K562 (cell line): ENCODE measurements at regions not wholly inside any gene's neighbourhood (a gene's known extent, or its start where the extent isn't known, plus 50 kb on each side); places are given as distances from the start of the nearest gene placed in this dataset.

Source experiments
- BRCA1 ChIP-seq, 2 experiments: fragments of 450-650 bp in 1 of 2; sonication (generic) in 1 of 2; formaldehyde crosslinking in 1 of 2; IDR thresholded peaks; 2 replicates each; pipeline versions ENCODE4 v1.5.0 to v1.6.1; 2017 to 2020; ENCODE audit warnings: mild to moderate bottlenecking in 1 of 2, missing genetic modification reagents in 1 of 2
- CBX8 ChIP-seq: fragments of 200-600 bp; sonication (generic); IDR thresholded peaks from 2 replicates; pipeline ENCODE4 v1.6.1; 2012; ENCODE audit warnings: borderline replicate concordance, mixed run types, low read depth, mild to moderate bottlenecking, moderate library complexity, mixed read lengths, low read length, control low read depth, inconsistent platforms; ENCODE audit not compliant: poor library complexity, severe bottlenecking; ENCODE audit errors: extremely low read depth
- CHD2 ChIP-seq: IDR thresholded peaks from 2 replicates; pipeline ENCODE4 v1.6.1; 2011; ENCODE audit warnings: low read depth, low read length
- EHMT2 ChIP-seq: fragments of 450-650 bp; IDR thresholded peaks from 2 replicates; pipeline ENCODE4 v1.6.1; 2018; ENCODE audit warnings: antibody characterized with exemption
- FOXK2 ChIP-seq, 2 experiments: fragments of 450-650 bp; IDR thresholded peaks in 1 of 2; conservative IDR thresholded peaks in 1 of 2; 2 replicates each; pipeline ENCODE4 v1.6.1; 2016; ENCODE audit warnings: low read depth in 2 of 2, mild to moderate bottlenecking in 1 of 2
- GTF2F1 ChIP-seq: IDR thresholded peaks from 2 replicates; pipeline ENCODE4 v1.6.1; 2011; ENCODE audit warnings: low read depth, low read length, improper control_type of control experiment
- HMG20B ChIP-seq: fragments of 250-450 bp; sonication (Bioruptor Pico); IDR thresholded peaks from 2 replicates; pipeline ENCODE4 v1.5.0; 2021; ENCODE audit warnings: mild to moderate bottlenecking
- KDM4B ChIP-seq, 2 experiments: fragments of 450-650 bp in 1 of 2; sonication (generic) in 1 of 2; IDR thresholded peaks; 2 replicates each; pipeline ENCODE4 v1.6.1; 2016 to 2017; ENCODE audit warnings: borderline replicate concordance in 2 of 2, antibody characterized with exemption in 1 of 2, low read depth in 1 of 2, mild to moderate bottlenecking in 1 of 2
- MAFK ChIP-seq: IDR thresholded peaks from 2 replicates; pipeline ENCODE4 v1.6.1; 2011; ENCODE audit warnings: low read length, improper control_type of control experiment
- RBM15 ChIP-seq: fragments of 200-400 bp; formaldehyde crosslinking; IDR thresholded peaks from 2 replicates; pipeline ENCODE4 v1.6.1; 2018; ENCODE audit warnings: mild to moderate bottlenecking, low read length, moderate library complexity; ENCODE audit not compliant: insufficient read depth
- RBM39 ChIP-seq: fragments of 200-400 bp; formaldehyde crosslinking; optimal IDR thresholded peaks from 2 replicates; pipeline ENCODE3; 2018; ENCODE audit warnings: low read depth, low read length
- SMARCA4 ChIP-seq: fragments of 450-650 bp; IDR thresholded peaks from 2 replicates; pipeline ENCODE4 v1.6.1; 2016
- SMARCC2 ChIP-seq: fragments of 450-650 bp; IDR thresholded peaks from 2 replicates; pipeline ENCODE4 v1.6.1; 2017; ENCODE audit warnings: antibody characterized with exemption, moderate library complexity, mild to moderate bottlenecking, low read depth
- SRSF7 ChIP-seq: fragments of 200-400 bp; formaldehyde crosslinking; optimal IDR thresholded peaks from 2 replicates; pipeline ENCODE3; 2017; ENCODE audit warnings: mild to moderate bottlenecking, low read depth, low read length
- TAF1 ChIP-seq: IDR thresholded peaks from 2 replicates; pipeline ENCODE4 v1.6.1; 2011; ENCODE audit warnings: mild to moderate bottlenecking, low read length, moderate library complexity; ENCODE audit not compliant: insufficient read depth, control insufficient read depth, severe bottlenecking; ENCODE audit errors: extremely low read depth
- TF ChIP-seq, protein P1 (sequence below): sonication (generic); formaldehyde crosslinking; IDR thresholded peaks from 2 replicates; pipeline ENCODE4 v1.8.0; 2022; ENCODE audit warnings: mild to moderate bottlenecking, missing genetic modification reagents
- TF ChIP-seq, protein P2 (sequence below), 3 experiments: IDR thresholded peaks in 2 of 3; conservative IDR thresholded peaks in 1 of 3; 2 replicates each; pipeline ENCODE4 v1.5.1; 2011 to 2012; ENCODE audit warnings: low read length in 3 of 3, mild to moderate bottlenecking in 3 of 3, control low read depth in 2 of 3, improper control_type of control experiment in 1 of 3, inconsistent platforms in 1 of 3, low read depth in 1 of 3, mixed read lengths in 1 of 3, moderate library complexity in 1 of 3; ENCODE audit not compliant: insufficient read depth in 2 of 3
- TF ChIP-seq, protein P3 (sequence below): sonication (generic); formaldehyde crosslinking; IDR thresholded peaks from 2 replicates; pipeline ENCODE4 v1.8.1; 2022; ENCODE audit warnings: missing genetic modification reagents
- TF ChIP-seq, protein P4 (sequence below): fragments of 250-450 bp; sonication (Bioruptor Pico); IDR thresholded peaks from 2 replicates; pipeline ENCODE4 v1.5.0; 2020; ENCODE audit warnings: mild to moderate bottlenecking, borderline replicate concordance
- TF ChIP-seq, protein P5 (sequence below): fragments of 250-450 bp; sonication (Bioruptor Pico); IDR thresholded peaks from 2 replicates; pipeline ENCODE4 v1.5.1; 2021; ENCODE audit warnings: mild to moderate bottlenecking

DNA sequence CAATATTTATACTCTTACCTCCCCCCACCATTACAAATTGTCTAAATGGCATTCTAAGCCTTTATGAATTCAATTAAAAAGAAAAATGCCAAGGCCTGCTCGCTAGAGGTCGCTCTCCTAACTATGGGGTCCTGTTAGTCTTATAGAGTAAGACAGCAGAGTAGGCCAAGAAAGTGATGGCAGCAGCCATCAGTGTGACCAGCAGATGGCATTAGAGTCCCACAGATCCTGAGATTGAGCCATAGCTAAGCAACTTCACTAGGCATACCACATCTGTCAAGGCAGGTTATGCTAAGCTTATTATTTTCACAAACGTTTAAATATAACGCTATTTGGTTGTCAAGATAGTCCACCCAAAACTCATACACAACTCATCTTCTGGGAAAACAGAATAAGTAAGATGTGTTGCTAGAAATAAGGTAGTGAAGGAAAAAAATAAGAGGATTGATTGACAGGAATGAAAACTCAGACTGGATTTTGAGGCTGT is 57.6 kb upstream of the SCAF8 start (continued):
- no peak for TF ChIP-seq CBX8
- TF ChIP-seq, protein P1, sequence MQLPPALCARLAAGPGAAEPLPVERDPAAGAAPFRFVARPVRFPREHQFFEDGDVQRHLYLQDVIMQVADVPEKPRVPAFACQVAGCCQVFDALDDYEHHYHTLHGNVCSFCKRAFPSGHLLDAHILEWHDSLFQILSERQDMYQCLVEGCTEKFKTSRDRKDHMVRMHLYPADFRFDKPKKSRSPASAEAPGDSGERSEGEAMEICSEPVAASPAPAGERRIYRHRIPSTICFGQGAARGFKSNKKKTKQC (CRISPR knock-in tag), result no peak
- TF ChIP-seq, protein P2, sequence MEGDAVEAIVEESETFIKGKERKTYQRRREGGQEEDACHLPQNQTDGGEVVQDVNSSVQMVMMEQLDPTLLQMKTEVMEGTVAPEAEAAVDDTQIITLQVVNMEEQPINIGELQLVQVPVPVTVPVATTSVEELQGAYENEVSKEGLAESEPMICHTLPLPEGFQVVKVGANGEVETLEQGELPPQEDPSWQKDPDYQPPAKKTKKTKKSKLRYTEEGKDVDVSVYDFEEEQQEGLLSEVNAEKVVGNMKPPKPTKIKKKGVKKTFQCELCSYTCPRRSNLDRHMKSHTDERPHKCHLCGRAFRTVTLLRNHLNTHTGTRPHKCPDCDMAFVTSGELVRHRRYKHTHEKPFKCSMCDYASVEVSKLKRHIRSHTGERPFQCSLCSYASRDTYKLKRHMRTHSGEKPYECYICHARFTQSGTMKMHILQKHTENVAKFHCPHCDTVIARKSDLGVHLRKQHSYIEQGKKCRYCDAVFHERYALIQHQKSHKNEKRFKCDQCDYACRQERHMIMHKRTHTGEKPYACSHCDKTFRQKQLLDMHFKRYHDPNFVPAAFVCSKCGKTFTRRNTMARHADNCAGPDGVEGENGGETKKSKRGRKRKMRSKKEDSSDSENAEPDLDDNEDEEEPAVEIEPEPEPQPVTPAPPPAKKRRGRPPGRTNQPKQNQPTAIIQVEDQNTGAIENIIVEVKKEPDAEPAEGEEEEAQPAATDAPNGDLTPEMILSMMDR (IDR thresholded peaks at IDR 0.05 in 2 of 3, conservative IDR thresholded peaks at IDR 0.05 in 1 of 3; ENCODE audit: insufficient read depth in 2 of 3, low read depth in 1 of 3, low read length in 3 of 3), result peak; percentile 100
- TF ChIP-seq, protein P3, sequence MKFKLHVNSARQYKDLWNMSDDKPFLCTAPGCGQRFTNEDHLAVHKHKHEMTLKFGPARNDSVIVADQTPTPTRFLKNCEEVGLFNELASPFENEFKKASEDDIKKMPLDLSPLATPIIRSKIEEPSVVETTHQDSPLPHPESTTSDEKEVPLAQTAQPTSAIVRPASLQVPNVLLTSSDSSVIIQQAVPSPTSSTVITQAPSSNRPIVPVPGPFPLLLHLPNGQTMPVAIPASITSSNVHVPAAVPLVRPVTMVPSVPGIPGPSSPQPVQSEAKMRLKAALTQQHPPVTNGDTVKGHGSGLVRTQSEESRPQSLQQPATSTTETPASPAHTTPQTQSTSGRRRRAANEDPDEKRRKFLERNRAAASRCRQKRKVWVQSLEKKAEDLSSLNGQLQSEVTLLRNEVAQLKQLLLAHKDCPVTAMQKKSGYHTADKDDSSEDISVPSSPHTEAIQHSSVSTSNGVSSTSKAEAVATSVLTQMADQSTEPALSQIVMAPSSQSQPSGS, result no peak
- TF ChIP-seq HMG20B (CRISPR knock-in tag), result no peak
- TF ChIP-seq RBM39, result peak; percentile 86
- TF ChIP-seq SMARCA4, result no peak
- TF ChIP-seq, protein P4, sequence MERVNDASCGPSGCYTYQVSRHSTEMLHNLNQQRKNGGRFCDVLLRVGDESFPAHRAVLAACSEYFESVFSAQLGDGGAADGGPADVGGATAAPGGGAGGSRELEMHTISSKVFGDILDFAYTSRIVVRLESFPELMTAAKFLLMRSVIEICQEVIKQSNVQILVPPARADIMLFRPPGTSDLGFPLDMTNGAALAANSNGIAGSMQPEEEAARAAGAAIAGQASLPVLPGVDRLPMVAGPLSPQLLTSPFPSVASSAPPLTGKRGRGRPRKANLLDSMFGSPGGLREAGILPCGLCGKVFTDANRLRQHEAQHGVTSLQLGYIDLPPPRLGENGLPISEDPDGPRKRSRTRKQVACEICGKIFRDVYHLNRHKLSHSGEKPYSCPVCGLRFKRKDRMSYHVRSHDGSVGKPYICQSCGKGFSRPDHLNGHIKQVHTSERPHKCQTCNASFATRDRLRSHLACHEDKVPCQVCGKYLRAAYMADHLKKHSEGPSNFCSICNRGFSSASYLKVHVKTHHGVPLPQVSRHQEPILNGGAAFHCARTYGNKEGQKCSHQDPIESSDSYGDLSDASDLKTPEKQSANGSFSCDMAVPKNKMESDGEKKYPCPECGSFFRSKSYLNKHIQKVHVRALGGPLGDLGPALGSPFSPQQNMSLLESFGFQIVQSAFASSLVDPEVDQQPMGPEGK (CRISPR knock-in tag), result no peak
- TF ChIP-seq SMARCC2, result no peak
- 0 out of 2 replicates have a peak, but pooled peaks have one; percentile 36 for TF ChIP-seq MAFK
- no peak for TF ChIP-seq EHMT2
- TF ChIP-seq, protein P5, sequence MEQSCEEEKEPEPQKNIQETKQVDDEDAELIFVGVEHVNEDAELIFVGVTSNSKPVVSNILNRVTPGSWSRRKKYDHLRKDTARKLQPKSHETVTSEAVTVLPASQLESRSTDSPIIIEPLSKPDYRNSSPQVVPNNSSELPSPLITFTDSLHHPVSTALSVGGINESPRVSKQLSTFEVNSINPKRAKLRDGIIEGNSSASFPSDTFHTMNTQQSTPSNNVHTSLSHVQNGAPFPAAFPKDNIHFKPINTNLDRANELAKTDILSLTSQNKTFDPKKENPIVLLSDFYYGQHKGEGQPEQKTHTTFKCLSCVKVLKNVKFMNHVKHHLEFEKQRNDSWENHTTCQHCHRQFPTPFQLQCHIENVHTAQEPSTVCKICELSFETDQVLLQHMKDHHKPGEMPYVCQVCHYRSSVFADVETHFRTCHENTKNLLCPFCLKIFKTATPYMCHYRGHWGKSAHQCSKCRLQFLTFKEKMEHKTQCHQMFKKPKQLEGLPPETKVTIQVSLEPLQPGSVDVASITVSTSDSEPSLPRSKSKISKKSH (CRISPR knock-in tag), result no peak
- TF ChIP-seq GTF2F1, result no peak
- no peak for TF ChIP-seq KDM4B (IDR thresholded peaks at IDR 0.05; ENCODE audit: borderline replicate concordance in 2 of 2, low read depth in 1 of 2)
- no peak for TF ChIP-seq SRSF7
- TF ChIP-seq BRCA1 (IDR thresholded peaks at IDR 0.05), result no peak
- no peak for TF ChIP-seq BRCA1 (CRISPR knock-in tag; IDR thresholded peaks at IDR 0.05)
- no peak for TF ChIP-seq CHD2
- no peak for TF ChIP-seq RBM15
- no peak for TF ChIP-seq TAF1
- TF ChIP-seq FOXK2 (conservative IDR thresholded peaks at IDR 0.05 in 1 of 2, IDR thresholded peaks at IDR 0.05 in 1 of 2; ENCODE audit: low read depth in 2 of 2), result no peak
